ENCODE measurements at regions not wholly inside any gene's neighbourhood (a gene's known extent, or its start where the extent isn't known, plus 50 kb on each side); places are given as distances from the start of the nearest gene placed in this dataset.

DNA sequence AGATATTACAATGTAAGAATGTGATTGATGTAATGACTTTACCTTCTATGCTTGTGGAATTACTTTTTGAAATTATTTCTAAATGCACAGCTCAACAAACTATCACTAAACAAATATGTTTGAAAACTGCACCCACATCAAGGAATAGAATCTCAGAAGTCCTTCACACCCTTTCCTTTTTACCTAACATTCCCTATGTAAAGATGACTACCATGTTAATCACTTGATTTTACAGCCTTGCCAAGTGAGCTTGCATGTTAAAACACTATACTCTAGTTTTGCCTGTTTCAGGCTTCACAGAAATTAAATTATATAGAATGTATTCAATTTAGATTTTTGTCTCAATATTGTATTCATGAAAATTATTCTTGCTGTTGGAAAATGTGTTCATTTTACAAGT lies 1169.4 kb upstream of the CELF2 start:
- no peak for TF ChIP-seq POLR2A (IDR thresholded peaks at IDR 0.05; ENCODE audit: borderline replicate concordance, extremely low read depth, insufficient read depth, insufficient read length)
- TF ChIP-seq, protein P1, sequence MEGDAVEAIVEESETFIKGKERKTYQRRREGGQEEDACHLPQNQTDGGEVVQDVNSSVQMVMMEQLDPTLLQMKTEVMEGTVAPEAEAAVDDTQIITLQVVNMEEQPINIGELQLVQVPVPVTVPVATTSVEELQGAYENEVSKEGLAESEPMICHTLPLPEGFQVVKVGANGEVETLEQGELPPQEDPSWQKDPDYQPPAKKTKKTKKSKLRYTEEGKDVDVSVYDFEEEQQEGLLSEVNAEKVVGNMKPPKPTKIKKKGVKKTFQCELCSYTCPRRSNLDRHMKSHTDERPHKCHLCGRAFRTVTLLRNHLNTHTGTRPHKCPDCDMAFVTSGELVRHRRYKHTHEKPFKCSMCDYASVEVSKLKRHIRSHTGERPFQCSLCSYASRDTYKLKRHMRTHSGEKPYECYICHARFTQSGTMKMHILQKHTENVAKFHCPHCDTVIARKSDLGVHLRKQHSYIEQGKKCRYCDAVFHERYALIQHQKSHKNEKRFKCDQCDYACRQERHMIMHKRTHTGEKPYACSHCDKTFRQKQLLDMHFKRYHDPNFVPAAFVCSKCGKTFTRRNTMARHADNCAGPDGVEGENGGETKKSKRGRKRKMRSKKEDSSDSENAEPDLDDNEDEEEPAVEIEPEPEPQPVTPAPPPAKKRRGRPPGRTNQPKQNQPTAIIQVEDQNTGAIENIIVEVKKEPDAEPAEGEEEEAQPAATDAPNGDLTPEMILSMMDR (IDR thresholded peaks at IDR 0.05 in 2 of 3, conservative IDR thresholded peaks at IDR 0.05 in 1 of 3; ENCODE audit: borderline replicate concordance in 1 of 3, insufficient read depth in 1 of 3, low read depth in 2 of 3, low read length in 2 of 3), result no peak
- TF ChIP-seq TCF7L2 (IDR thresholded peaks at IDR 0.05; ENCODE audit: borderline replicate concordance, extremely low read depth, insufficient read depth, insufficient read length), result no peak
- TF ChIP-seq EZH2phosphoT487 (IDR thresholded peaks at IDR 0.05; ENCODE audit: borderline replicate concordance), result no peak
- TF ChIP-seq ZFX (IDR thresholded peaks at IDR 0.05), result no peak
- TF ChIP-seq POLR2AphosphoS5 (IDR thresholded peaks at IDR 0.05; ENCODE audit: low read depth, low read length), result no peak
- TF ChIP-seq ZNF274 (IDR thresholded peaks at IDR 0.05; ENCODE audit: low read depth, low read length), result no peak
- TF ChIP-seq EZH2 (IDR thresholded peaks at IDR 0.05), result no peak
- no peak for TF ChIP-seq YY1 (IDR thresholded peaks at IDR 0.05; ENCODE audit: extremely low read depth, insufficient replicate concordance, low read depth, low read length)
- TF ChIP-seq SP1 (IDR thresholded peaks at IDR 0.05; ENCODE audit: low read depth), result no peak

All from HCT116 (cell line).